ENCODE measurements at regions not wholly inside any gene's neighbourhood (a gene's known extent, or its start where the extent isn't known, plus 50 kb on each side); places are given as distances from the start of the nearest gene placed in this dataset.

GRCh38 chr16:86129541-86129940, 230.6 kb downstream of the IRF8 start:
- Histone ChIP-seq H3K9me3 (ENCODE audit: severe bottlenecking) (no peaks in the 10 kb centered on the region), H3K36me3 (no peaks in the 10 kb centered on the region), H3K27me3 (ENCODE audit: insufficient read depth, low read depth, severe bottlenecking) (no peaks in the 10 kb centered on the region), H3K4me3 (ENCODE audit: low read depth, low read length) (no peak overlapping the region), H3K27ac (no peak overlapping the region)
- no peak for TF ChIP-seq CTCF (IDR thresholded peaks at IDR 0.05; ENCODE audit: low read depth, low read length)
- DNase-seq = no peak

GRCh38 chr16:86133377-86133776, 234.4 kb downstream of the IRF8 start:
- Histone ChIP-seq H3K27ac (no peak overlapping the region), H3K4me3 (ENCODE audit: low read depth, low read length) (no peak overlapping the region), H3K36me3 (no peaks in the 10 kb centered on the region), H3K27me3 (ENCODE audit: insufficient read depth, low read depth, severe bottlenecking) (no peaks in the 10 kb centered on the region), H3K9me3 (ENCODE audit: severe bottlenecking) (no peaks in the 10 kb centered on the region)
- no peak for TF ChIP-seq CTCF (IDR thresholded peaks at IDR 0.05; ENCODE audit: low read depth, low read length)
- DNase-seq = no peak

GRCh38 chr16:86133847-86134375, 234.9 kb downstream of the IRF8 start:
- DNase-seq = no peak
- Histone ChIP-seq H3K9me3 (ENCODE audit: severe bottlenecking) (no peaks in the 10 kb centered on the region), H3K27me3 (ENCODE audit: insufficient read depth, low read depth, severe bottlenecking) (no peaks in the 10 kb centered on the region), H3K27ac (no peak overlapping the region), H3K4me3 (ENCODE audit: low read depth, low read length) (no peak overlapping the region), H3K36me3 (no peaks in the 10 kb centered on the region)
- no peak for TF ChIP-seq CTCF (IDR thresholded peaks at IDR 0.05; ENCODE audit: low read depth, low read length)

GRCh38 chr16:86134802-86135461, 236.0 kb downstream of the IRF8 start:
- no peak overlapping the region for H3K4me3 ChIP-seq (ENCODE audit: low read depth, low read length)
- no peaks in the 10 kb centered on the region for H3K9me3 ChIP-seq (ENCODE audit: severe bottlenecking)
- DNase-seq = no peak
- no peaks in the 10 kb centered on the region for H3K27me3 ChIP-seq (ENCODE audit: insufficient read depth, low read depth, severe bottlenecking)
- no peak for TF ChIP-seq CTCF (IDR thresholded peaks at IDR 0.05; ENCODE audit: low read depth, low read length)
- no peak overlapping the region for H3K27ac ChIP-seq
- no peaks in the 10 kb centered on the region for H3K36me3 ChIP-seq

DNA sequence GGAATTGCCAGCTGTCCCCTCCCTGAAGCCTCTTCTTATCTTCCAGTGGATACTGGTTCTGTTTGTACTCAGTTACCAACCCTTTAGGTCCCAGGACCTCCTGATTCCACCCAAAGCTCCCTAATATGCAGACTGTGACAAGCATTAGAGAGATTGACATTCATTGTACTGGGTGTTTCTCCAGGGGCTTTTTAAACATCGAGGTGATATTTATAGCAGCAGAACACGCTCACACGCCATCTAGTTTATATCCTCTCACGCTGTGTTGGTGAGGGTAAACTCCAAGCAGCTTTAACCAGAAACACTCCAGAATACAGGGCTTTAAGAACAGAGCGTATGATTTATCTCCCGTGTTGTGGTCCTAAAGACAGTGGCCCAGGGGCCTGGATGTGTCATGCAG, 238.4 kb downstream of the IRF8 start:
- H3K27me3 ChIP-seq (ENCODE audit: insufficient read depth, low read depth, severe bottlenecking) = no peaks in the 10 kb centered on the region
- DNase-seq = no peak
- H3K27ac ChIP-seq = no peak overlapping the region

More for the DNA sequence above, 238.4 kb downstream of the IRF8 start:
- H3K4me3 ChIP-seq (ENCODE audit: low read depth, low read length) = no peak overlapping the region
- no peaks in the 10 kb centered on the region for H3K36me3 ChIP-seq
- TF ChIP-seq CTCF (IDR thresholded peaks at IDR 0.05; ENCODE audit: low read depth, low read length) = no peak
- H3K9me3 ChIP-seq (ENCODE audit: severe bottlenecking) = no peaks in the 10 kb centered on the region
